Mesendoderm (in vitro differentiated cells): ENCODE measurements at regions not wholly inside any gene's neighbourhood (a gene's known extent, or its start where the extent isn't known, plus 50 kb on each side); places are given as distances from the start of the nearest gene placed in this dataset.
"Not testable (repeated sequence)": the region's sequence is repeated elsewhere in the genome, so short reads cannot be mapped to it uniquely, and the experiment has no call there.

Source experiments
- DNase-seq: peaks from one replicate; pipeline ENCODE4 v3.0.0; 2013
- H2AK5ac ChIP-seq: 2 replicates; pipeline ENCODE4 v1.6.1; 2013; ENCODE audit warnings: low read length, inconsistent platforms
- H2BK120ac ChIP-seq: 2 replicates; pipeline ENCODE4 v1.6.1; 2013; ENCODE audit warnings: low read depth, mild to moderate bottlenecking, low read length, moderate library complexity, mixed read lengths
- H2BK15ac ChIP-seq: replicated peaks from 2 replicates; pipeline ENCODE4 v1.6.1; 2013; ENCODE audit warnings: low read depth, mild to moderate bottlenecking, moderate library complexity
- H2BK5ac ChIP-seq: 2 replicates; pipeline ENCODE4 v1.6.1; 2013; ENCODE audit warnings: low read length, inconsistent platforms
- H3K18ac ChIP-seq: 2 replicates; pipeline ENCODE4 v1.6.1; 2013; ENCODE audit warnings: mild to moderate bottlenecking, low read length, mixed read lengths
- H3K23ac ChIP-seq: one replicate; pipeline ENCODE4 v1.6.1; 2013; ENCODE audit warnings: low read length
- H3K27ac ChIP-seq: 2 replicates; pipeline ENCODE4 v1.5.1; 2013; ENCODE audit warnings: low read depth, mild to moderate bottlenecking, inconsistent platforms, low read length, moderate library complexity
- H3K27me3 ChIP-seq: 2 replicates; pipeline ENCODE4 v1.6.1; 2013; ENCODE audit warnings: low read length, control low read depth, mild to moderate bottlenecking, inconsistent platforms; ENCODE audit not compliant: insufficient read depth, poor library complexity
- H3K36me3 ChIP-seq: 2 replicates; pipeline ENCODE4 v1.6.1; 2013; ENCODE audit warnings: low read length, inconsistent platforms; ENCODE audit not compliant: control insufficient read depth, insufficient read depth
- H3K4ac ChIP-seq: one replicate; pipeline ENCODE4 v1.6.1; 2013; ENCODE audit warnings: low read depth, mild to moderate bottlenecking, low read length, moderate library complexity
- H3K4me1 ChIP-seq: 2 replicates; pipeline ENCODE4 v1.6.1; 2013; ENCODE audit warnings: low read depth, low read length, inconsistent platforms; ENCODE audit not compliant: control insufficient read depth
- H3K4me2 ChIP-seq: 2 replicates; pipeline ENCODE4 v1.6.1; 2013; ENCODE audit warnings: low read length
- H3K4me3 ChIP-seq: 2 replicates; pipeline ENCODE4 v1.5.1; 2013; ENCODE audit warnings: mild to moderate bottlenecking, low read length
- H3K56ac ChIP-seq: one replicate; pipeline ENCODE4 v1.6.1; 2013; ENCODE audit warnings: low read length
- H3K79me1 ChIP-seq: 2 replicates; pipeline ENCODE4 v1.6.1; 2013; ENCODE audit warnings: low read length, inconsistent platforms
- H3K79me2 ChIP-seq: 2 replicates; pipeline ENCODE4 v1.6.1; 2013; ENCODE audit warnings: mild to moderate bottlenecking, low read length; ENCODE audit not compliant: control insufficient read depth, insufficient read depth
- H3K9ac ChIP-seq: 2 replicates; pipeline ENCODE4 v1.6.1; 2013; ENCODE audit warnings: low read length, inconsistent platforms
- H4K5ac ChIP-seq: one replicate; pipeline ENCODE4 v1.6.1; 2013; ENCODE audit warnings: low read length
- H4K8ac ChIP-seq: one replicate; pipeline ENCODE4 v1.6.1; 2013; ENCODE audit warnings: low read depth, mild to moderate bottlenecking, control low read depth, low read length, moderate library complexity
- WGBS: extraction: QIAGEN DNeasy Blood & Tissue Kit; methylation state at CpG from one replicate; pipeline ENCODE4 v1.1.7; 2013; ENCODE audit warnings: low lambda C conversion rate, missing lambda C conversion rate; ENCODE audit not compliant: insufficient coverage; ENCODE audit errors: extremely low coverage; 5-methylcytosine and 5-hydroxymethylcytosine counted together

GRCh38 chr7:89685287-89685686 is 469.0 kb upstream of the STEAP1 start:
- DNase-seq: no peak
- Histone ChIP-seq H3K4me3 (no peak overlapping the region), H3K27ac (no peak overlapping the region), H3K27me3 (no peaks in the 10 kb centered on the region), H3K4me2 (no peak overlapping the region), H4K8ac (no peak overlapping the region), H3K79me2 (no peaks in the 10 kb centered on the region), H3K36me3 (no peaks in the 10 kb centered on the region), H3K4me1 (no peaks in the 10 kb centered on the region), H3K23ac (no peak overlapping the region), H2BK15ac (no peak overlapping the region), H2BK5ac (no peak overlapping the region), H3K79me1 (no peaks in the 10 kb centered on the region), H3K56ac (no peak overlapping the region), H3K9ac (no peak overlapping the region), H3K4ac (no peak overlapping the region), H4K5ac (no peak overlapping the region), H2AK5ac (no peak overlapping the region), H3K18ac (no peak overlapping the region), H2BK120ac (no peak overlapping the region)

DNA sequence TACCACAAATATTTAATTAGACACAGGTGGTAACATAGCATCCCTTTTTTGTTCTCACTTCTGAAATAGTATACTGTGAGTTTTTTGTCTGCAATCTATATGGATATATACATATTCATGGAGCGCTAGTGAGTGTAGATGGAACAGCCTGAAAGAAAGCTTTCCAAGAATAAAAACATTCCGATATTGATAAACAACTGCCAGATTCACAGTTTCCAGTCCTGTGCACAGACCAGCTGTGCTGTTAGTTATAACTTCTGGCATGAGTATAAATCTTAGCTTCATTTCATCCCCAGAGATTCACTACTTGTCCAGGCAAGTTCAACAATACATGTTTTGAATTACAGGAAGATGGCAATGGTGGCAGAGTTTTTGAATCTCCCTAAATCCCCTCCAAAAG is 467.1 kb upstream of the STEAP1 start:
- Histone ChIP-seq H2BK5ac (no peak overlapping the region), H4K8ac (no peak overlapping the region), H3K4me3 (no peak overlapping the region), H2BK120ac (no peak overlapping the region), H3K79me1 (no peaks in the 10 kb centered on the region), H3K4me2 (no peak overlapping the region), H3K56ac (no peak overlapping the region), H3K4ac (no peak overlapping the region), H2BK15ac (no peak overlapping the region), H2AK5ac (no peak overlapping the region), H3K9ac (no peak overlapping the region), H3K36me3 (no peaks in the 10 kb centered on the region), H3K18ac (no peak overlapping the region), H3K4me1 (no peaks in the 10 kb centered on the region), H3K79me2 (no peaks in the 10 kb centered on the region), H3K23ac (no peak overlapping the region), H3K27ac (no peak overlapping the region), H3K27me3 (no peaks in the 10 kb centered on the region), H4K5ac (no peak overlapping the region)
- WGBS: no CpG with 5 or more reads among the region's 2 CpGs
- no peak for DNase-seq

GRCh38 chr7:89695241-89695640 is 459.0 kb upstream of the STEAP1 start:
- peak; percentile 34 for DNase-seq
- no CpG with 5 or more reads among the region's 2 CpGs for WGBS

DNA sequence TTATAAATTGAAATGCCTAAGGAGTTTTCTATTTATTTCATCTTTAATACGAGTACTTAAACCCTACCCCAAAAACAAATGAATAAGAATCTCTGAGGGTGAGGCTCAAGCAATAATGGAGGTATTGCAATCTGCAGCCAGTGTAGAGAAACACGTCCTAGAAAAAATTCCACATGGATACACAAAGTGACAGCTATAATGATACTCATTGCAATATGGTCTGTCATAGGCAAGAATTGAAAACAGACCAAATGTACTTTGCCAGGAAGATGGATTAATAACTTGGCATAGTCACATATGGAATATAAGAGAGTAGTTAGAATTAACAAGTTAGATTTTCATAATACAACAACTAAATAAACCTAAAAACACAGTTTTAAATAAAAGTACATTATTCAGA is 440.1 kb upstream of the STEAP1 start:
- no peaks in the 10 kb centered on the region for H3K27me3 ChIP-seq
- H2BK5ac ChIP-seq: no peak overlapping the region
- no peak overlapping the region for H2BK120ac ChIP-seq
- H4K5ac ChIP-seq: no peak overlapping the region
- no CpG with 5 or more reads among the region's 2 CpGs for WGBS
- no peak overlapping the region for H2BK15ac ChIP-seq
- no peak for DNase-seq
- no peak overlapping the region for H2AK5ac ChIP-seq
- H3K36me3 ChIP-seq: no peaks in the 10 kb centered on the region
- no peak overlapping the region for H3K27ac ChIP-seq
- H3K79me2 ChIP-seq: no peaks in the 10 kb centered on the region
- no peak overlapping the region for H3K56ac ChIP-seq
- H3K4me3 ChIP-seq: no peak overlapping the region
- H3K4me2 ChIP-seq: no peak overlapping the region
- no peak overlapping the region for H4K8ac ChIP-seq
- no peak overlapping the region for H3K23ac ChIP-seq
- H3K18ac ChIP-seq: no peak overlapping the region
- H3K9ac ChIP-seq: no peak overlapping the region
- H3K79me1 ChIP-seq: no peaks in the 10 kb centered on the region
- H3K4ac ChIP-seq: no peak overlapping the region
- H3K4me1 ChIP-seq: no peaks in the 10 kb centered on the region

More at GRCh38 chr7:89695241-89695640, 459.0 kb upstream of the STEAP1 start:
- H2BK120ac ChIP-seq: no peak overlapping the region
- no peaks in the 10 kb centered on the region for H3K36me3 ChIP-seq
- H4K8ac ChIP-seq: no peak overlapping the region
- H3K27me3 ChIP-seq: no peaks in the 10 kb centered on the region
- H2AK5ac ChIP-seq: no peak overlapping the region
- no peak overlapping the region for H2BK5ac ChIP-seq
- no peak overlapping the region for H3K4me2 ChIP-seq
- no peaks in the 10 kb centered on the region for H3K79me2 ChIP-seq
- no peak overlapping the region for H3K27ac ChIP-seq
- H3K4me1 ChIP-seq: no peaks in the 10 kb centered on the region
- H3K23ac ChIP-seq: no peak overlapping the region
- H3K18ac ChIP-seq: no peak overlapping the region
- H3K4me3 ChIP-seq: no peak overlapping the region
- no peak overlapping the region for H2BK15ac ChIP-seq
- H3K4ac ChIP-seq: no peak overlapping the region
- no peaks in the 10 kb centered on the region for H3K79me1 ChIP-seq
- no peak overlapping the region for H4K5ac ChIP-seq
- no peak overlapping the region for H3K9ac ChIP-seq
- no peak overlapping the region for H3K56ac ChIP-seq

- H3K4me1 ChIP-seq, H3K4me2 ChIP-seq, H3K27me3 ChIP-seq, H4K5ac ChIP-seq, H3K79me2 ChIP-seq, H3K9ac ChIP-seq, H3K56ac ChIP-seq, H3K4me3 ChIP-seq, H3K18ac ChIP-seq, H3K36me3 ChIP-seq, H3K4ac ChIP-seq, H2BK5ac ChIP-seq, H2AK5ac ChIP-seq, H3K79me1 ChIP-seq, H3K23ac ChIP-seq, H3K27ac ChIP-seq, H4K8ac ChIP-seq, H2BK15ac ChIP-seq, H2BK120ac ChIP-seq: not testable (repeated sequence)
- peak; percentile 76 for DNase-seq
- no CpG with 5 or more reads among the region's 2 CpGs for WGBS
Observed at GRCh38 chr7:89718941-89719340, 435.3 kb upstream of the STEAP1 start.

DNA sequence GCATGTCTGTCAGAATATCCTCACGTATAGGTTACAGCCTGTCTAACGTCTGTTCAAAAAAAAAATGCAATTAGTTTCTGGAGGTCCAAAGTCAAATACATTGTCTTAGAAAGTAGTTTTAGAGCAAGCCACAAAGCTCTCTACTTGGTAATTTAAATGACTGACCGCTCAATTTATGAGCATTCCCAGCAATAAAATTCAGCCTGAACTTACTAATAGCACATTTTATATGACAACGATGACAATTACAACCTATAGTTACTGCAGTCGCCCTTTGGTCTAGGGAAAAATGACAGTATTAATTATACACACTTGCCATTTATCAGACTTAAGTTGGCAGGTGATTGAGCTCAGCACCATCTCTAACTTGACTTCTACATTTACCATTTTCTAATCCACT is 425.8 kb upstream of the STEAP1 start:
- H3K79me1 ChIP-seq: no peaks in the 10 kb centered on the region
- no peak overlapping the region for H2BK15ac ChIP-seq
- no peak overlapping the region for H3K4me2 ChIP-seq
- H3K4me3 ChIP-seq: no peak overlapping the region
- H3K56ac ChIP-seq: no peak overlapping the region
- no peaks in the 10 kb centered on the region for H3K4me1 ChIP-seq
- no peak overlapping the region for H3K27ac ChIP-seq
- no peak overlapping the region for H3K4ac ChIP-seq
- H2AK5ac ChIP-seq: no peak overlapping the region
- H4K5ac ChIP-seq: no peak overlapping the region
- DNase-seq: no peak
- no peaks in the 10 kb centered on the region for H3K27me3 ChIP-seq
- H3K36me3 ChIP-seq: no peaks in the 10 kb centered on the region
- no peaks in the 10 kb centered on the region for H3K79me2 ChIP-seq
- H2BK120ac ChIP-seq: no peak overlapping the region
- H4K8ac ChIP-seq: no peak overlapping the region
- H2BK5ac ChIP-seq: no peak overlapping the region
- no peak overlapping the region for H3K23ac ChIP-seq
- no peak overlapping the region for H3K9ac ChIP-seq
- WGBS: no CpG with 5 or more reads among the region's 5 CpGs
- no peak overlapping the region for H3K18ac ChIP-seq
